ENCODE measurements at regions not wholly inside any gene's neighbourhood (a gene's known extent, or its start where the extent isn't known, plus 50 kb on each side); places are given as distances from the start of the nearest gene placed in this dataset.

DNA sequence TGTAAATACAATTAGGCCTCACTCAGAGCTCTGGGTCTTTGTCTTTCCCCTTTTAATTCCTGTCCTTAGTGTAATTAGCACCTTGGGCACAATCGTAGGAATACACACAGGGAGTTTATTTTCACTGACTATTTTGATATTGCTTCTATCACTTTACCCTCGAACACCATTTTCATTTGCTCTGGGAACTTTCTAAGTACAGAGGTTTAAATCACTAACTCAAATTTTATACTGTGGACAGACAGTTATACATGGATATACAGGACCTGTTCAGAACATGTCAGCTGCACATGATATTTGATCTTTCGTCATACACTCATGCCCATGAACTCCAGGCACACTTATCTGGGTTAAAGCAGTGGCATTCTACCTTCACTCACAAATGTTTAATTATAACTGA lies 217.8 kb upstream of the TMEM161B start:
- no peak for DNase-seq (ENCODE audit: extremely low read depth, insufficient read length)
- H3K27me3 ChIP-seq (replicated peaks; ENCODE audit: control insufficient read depth, insufficient read depth, low read length), result no peaks in the 10 kb centered on the region
- no peak overlapping the region for H3K4me3 ChIP-seq (replicated peaks; ENCODE audit: low read depth, low read length)
- TF ChIP-seq, protein P1, sequence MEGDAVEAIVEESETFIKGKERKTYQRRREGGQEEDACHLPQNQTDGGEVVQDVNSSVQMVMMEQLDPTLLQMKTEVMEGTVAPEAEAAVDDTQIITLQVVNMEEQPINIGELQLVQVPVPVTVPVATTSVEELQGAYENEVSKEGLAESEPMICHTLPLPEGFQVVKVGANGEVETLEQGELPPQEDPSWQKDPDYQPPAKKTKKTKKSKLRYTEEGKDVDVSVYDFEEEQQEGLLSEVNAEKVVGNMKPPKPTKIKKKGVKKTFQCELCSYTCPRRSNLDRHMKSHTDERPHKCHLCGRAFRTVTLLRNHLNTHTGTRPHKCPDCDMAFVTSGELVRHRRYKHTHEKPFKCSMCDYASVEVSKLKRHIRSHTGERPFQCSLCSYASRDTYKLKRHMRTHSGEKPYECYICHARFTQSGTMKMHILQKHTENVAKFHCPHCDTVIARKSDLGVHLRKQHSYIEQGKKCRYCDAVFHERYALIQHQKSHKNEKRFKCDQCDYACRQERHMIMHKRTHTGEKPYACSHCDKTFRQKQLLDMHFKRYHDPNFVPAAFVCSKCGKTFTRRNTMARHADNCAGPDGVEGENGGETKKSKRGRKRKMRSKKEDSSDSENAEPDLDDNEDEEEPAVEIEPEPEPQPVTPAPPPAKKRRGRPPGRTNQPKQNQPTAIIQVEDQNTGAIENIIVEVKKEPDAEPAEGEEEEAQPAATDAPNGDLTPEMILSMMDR (IDR thresholded peaks at IDR 0.05; ENCODE audit: insufficient read depth, low read length, poor library complexity, severe bottlenecking), result no peak
- H3K36me3 ChIP-seq (ENCODE audit: control insufficient read depth, insufficient read depth, low read length), result no peaks in the 10 kb centered on the region

DNA sequence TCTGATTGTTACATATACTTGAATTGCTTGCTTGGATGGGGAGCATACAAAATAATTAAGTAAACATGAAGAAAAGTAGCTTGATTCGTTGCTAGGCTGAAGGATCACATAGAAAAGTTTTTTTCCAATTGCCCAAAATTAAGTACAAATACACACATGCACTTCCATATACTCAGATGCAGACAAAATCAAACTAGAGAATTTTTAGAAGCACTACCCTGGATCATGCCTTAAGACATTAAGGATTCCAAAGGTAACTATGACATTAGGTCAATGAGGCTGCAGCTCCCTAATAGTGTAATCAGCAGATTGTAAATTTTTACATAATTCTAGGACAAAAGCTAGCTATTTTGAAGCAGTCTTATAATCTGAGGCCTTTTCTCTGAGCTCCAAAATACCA lies 216.9 kb upstream of the TMEM161B start:
- H3K27me3 ChIP-seq (replicated peaks; ENCODE audit: control insufficient read depth, insufficient read depth, low read length), result no peaks in the 10 kb centered on the region
- TF ChIP-seq, protein P1 (IDR thresholded peaks at IDR 0.05; ENCODE audit: insufficient read depth, low read length, poor library complexity, severe bottlenecking), result no peak
- DNase-seq (ENCODE audit: extremely low read depth, insufficient read length), result no peak
- no peaks in the 10 kb centered on the region for H3K36me3 ChIP-seq (ENCODE audit: control insufficient read depth, insufficient read depth, low read length)
- no peak overlapping the region for H3K4me3 ChIP-seq (replicated peaks; ENCODE audit: low read depth, low read length)

DNA sequence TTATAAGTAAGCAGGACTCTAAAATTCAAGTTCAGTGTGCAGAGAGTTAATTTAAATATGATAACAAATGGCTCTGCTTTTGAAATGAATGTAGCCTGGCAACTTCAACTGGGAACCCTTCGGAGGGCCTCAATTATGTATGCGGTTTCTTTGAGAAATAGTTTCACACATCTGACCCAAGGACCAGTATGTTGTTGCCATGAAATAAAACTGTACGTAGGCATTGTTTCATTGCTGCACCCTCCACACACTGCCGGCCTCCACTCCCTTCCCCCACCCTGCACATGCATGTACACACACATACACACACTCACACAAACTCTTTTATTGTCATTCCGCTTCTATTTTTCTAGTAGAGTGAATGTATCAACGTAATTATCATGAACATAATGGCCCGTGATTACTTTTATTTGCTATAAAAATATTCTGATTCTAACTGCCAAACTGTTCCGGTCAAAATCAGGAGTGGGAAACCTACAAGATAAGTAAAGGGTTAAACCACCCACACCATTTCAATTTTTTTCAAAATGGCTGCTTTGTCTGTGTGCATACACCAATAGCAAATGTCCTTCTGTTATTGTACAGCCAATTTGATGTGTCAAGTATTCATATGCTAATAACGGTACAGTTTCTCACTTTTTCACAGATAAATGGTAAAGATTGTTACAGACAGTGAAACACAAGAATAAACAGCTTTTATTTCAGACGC lies 215.5 kb upstream of the TMEM161B start:
- Histone ChIP-seq H3K4me3 (replicated peaks; ENCODE audit: low read depth, low read length) (no peak overlapping the region), H3K27me3 (replicated peaks; ENCODE audit: control insufficient read depth, insufficient read depth, low read length) (no peaks in the 10 kb centered on the region), H3K36me3 (ENCODE audit: control insufficient read depth, insufficient read depth, low read length) (no peaks in the 10 kb centered on the region)
- no peak for DNase-seq (ENCODE audit: extremely low read depth, insufficient read length)
- TF ChIP-seq, protein P1 (IDR thresholded peaks at IDR 0.05; ENCODE audit: insufficient read depth, low read length, poor library complexity, severe bottlenecking), result no peak

DNA sequence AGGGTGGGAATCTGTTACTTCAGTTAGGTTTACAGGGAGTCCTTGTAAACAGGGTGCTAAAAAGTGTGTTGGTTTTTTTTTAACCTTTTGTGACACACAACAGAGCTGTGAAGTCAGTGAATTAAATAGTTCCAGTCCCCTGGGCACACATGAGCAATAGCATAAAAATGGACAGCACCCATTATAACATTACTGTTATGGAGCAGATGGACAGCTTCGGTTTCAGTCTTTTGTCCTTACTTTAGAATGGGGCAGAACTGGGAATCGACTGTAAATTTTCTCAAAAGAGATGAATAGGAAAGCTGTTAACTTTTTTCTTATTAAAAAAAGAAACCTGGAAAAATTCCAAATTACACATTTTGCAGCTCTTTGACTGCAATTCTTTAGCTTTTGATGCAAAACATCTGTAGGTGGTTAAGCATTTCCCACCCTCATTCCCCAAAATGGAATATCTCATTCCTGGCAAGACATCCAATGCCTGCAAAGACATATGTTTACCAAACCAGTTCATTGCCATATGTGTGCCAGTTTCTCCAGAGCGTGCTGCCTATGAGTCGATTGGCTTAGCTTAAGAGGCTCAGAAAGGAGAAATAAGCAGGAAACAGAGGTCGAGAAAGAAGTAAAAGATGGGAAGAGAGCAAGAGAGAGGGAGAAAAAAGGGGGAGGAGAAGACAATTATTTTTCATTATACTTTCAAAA lies 212.3 kb upstream of the TMEM161B start:
- no peak for DNase-seq (ENCODE audit: extremely low read depth, insufficient read length)
- Histone ChIP-seq H3K4me3 (replicated peaks; ENCODE audit: low read depth, low read length) (no peak overlapping the region), H3K36me3 (ENCODE audit: control insufficient read depth, insufficient read depth, low read length) (no peaks in the 10 kb centered on the region), H3K27me3 (replicated peaks; ENCODE audit: control insufficient read depth, insufficient read depth, low read length) (no peaks in the 10 kb centered on the region)
- TF ChIP-seq, protein P1 (IDR thresholded peaks at IDR 0.05; ENCODE audit: insufficient read depth, low read length, poor library complexity, severe bottlenecking), result no peak

DNA sequence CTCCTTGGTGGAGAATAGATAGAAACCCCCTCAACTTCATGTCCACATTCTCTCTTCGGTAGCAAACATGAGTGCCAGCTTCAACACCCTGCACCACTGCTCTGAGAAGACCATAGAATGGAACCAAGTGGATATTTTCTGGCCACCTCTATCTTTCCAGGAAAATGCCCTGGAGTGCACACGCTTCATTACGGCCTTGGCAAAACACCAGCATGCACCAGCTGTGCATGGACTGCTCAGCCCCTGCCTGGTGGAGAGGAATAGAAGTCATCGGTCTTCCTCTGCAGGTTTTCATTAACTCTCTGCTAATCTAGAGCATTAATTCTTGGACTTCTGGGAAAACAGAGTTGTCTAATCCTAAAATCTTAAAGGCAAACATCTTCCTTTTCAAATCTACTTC lies 211.6 kb upstream of the TMEM161B start:
- no peaks in the 10 kb centered on the region for H3K27me3 ChIP-seq (replicated peaks; ENCODE audit: control insufficient read depth, insufficient read depth, low read length)
- no peak overlapping the region for H3K4me3 ChIP-seq (replicated peaks; ENCODE audit: low read depth, low read length)
- no peaks in the 10 kb centered on the region for H3K36me3 ChIP-seq (ENCODE audit: control insufficient read depth, insufficient read depth, low read length)
- DNase-seq (ENCODE audit: extremely low read depth, insufficient read length), result no peak
- TF ChIP-seq, protein P1 (IDR thresholded peaks at IDR 0.05; ENCODE audit: insufficient read depth, low read length, poor library complexity, severe bottlenecking), result no peak

All from GM06990 (cell line).